ENCODE measurements at regions not wholly inside any gene's neighbourhood (a gene's known extent, or its start where the extent isn't known, plus 50 kb on each side); places are given as distances from the start of the nearest gene placed in this dataset.

GRCh38 chr2:8110716-8111115 lies 571.1 kb upstream of the ID2 start:
- TF ChIP-seq CTCF (IDR thresholded peaks at IDR 0.05; ENCODE audit: low read depth, low read length) (no peak), POLR2A (IDR thresholded peaks at IDR 0.05; ENCODE audit: extremely low read depth, insufficient read length) (no peak), MAX (IDR thresholded peaks at IDR 0.05; ENCODE audit: low read depth, low read length) (no peak), MYC (IDR thresholded peaks at IDR 0.05; ENCODE audit: low read depth, low read length) (no peak)

All from NB4 (cell line).